Panc1 (cell line): ENCODE measurements at regions not wholly inside any gene's neighbourhood (a gene's known extent, or its start where the extent isn't known, plus 50 kb on each side); places are given as distances from the start of the nearest gene placed in this dataset.

Source experiments
- ATAC-seq: fragments of 200-7000 bp; cut with Tn5 transposase; 2 replicates; pipeline ENCODE4 v1.9.1; 2020; ENCODE audit warnings: mild to moderate bottlenecking, moderate library complexity
- BruUV-seq: library from RNA; stranded (reverse); fragments of 400-500 nt; replicated peaks from 2 replicates; lab custom pipeline; 2021; lab: Mats Ljungman, UMichigan
- CTCF ChIA-PET: fragments of 300-600 bp; sonication (Branson Sonifier 250); formaldehyde crosslinking; loops from one replicate; lab custom pipeline; 2022; ENCODE audit warnings: antibody characterized with exemption; lab: Charles Lee
- POLR2A ChIA-PET: fragments of 300-600 bp; sonication (Branson Sonifier 250); formaldehyde crosslinking; loops from one replicate; lab custom pipeline; 2022; ENCODE audit warnings: antibody characterized with exemption; lab: Charles Lee
- DNase-seq: peaks from one replicate; pipeline ENCODE4 v3.0.0-alpha.2; 2010; ENCODE audit warnings: low read depth, low spot score
- H3K27ac ChIP-seq: 2 replicates; pipeline ENCODE4 v1.5.1; 2011; ENCODE audit warnings: mild to moderate bottlenecking, low read length, inconsistent platforms
- H3K27me3 ChIP-seq: fragments of 200-500 bp; sonication (Bioruptor generic); 2 replicates; pipeline ENCODE4 v1.6.0; 2014; ENCODE audit warnings: low read length, inconsistent platforms; ENCODE audit not compliant: control insufficient read depth, insufficient read depth
- H3K36me3 ChIP-seq: fragments of 200-500 bp; sonication (Bioruptor generic); 2 replicates; pipeline ENCODE4 v1.5.1; 2014; ENCODE audit warnings: inconsistent platforms, mild to moderate bottlenecking, low read length, moderate library complexity; ENCODE audit not compliant: control insufficient read depth, insufficient read depth
- H3K4me1 ChIP-seq: 2 replicates; pipeline ENCODE4 v1.5.1; 2011; ENCODE audit warnings: inconsistent platforms, mild to moderate bottlenecking, low read length, moderate library complexity; ENCODE audit not compliant: control insufficient read depth, insufficient read depth
- H3K4me3 ChIP-seq, 2 experiments: 2 replicates each; pipeline ENCODE4 v1.5.1; 2011 to 2012; ENCODE audit warnings: low read depth in 2 of 2, low read length in 2 of 2, mild to moderate bottlenecking in 2 of 2, inconsistent platforms in 1 of 2, moderate library complexity in 1 of 2
- H3K9me3 ChIP-seq: fragments of 200-500 bp; sonication (Bioruptor generic); 2 replicates; pipeline ENCODE4 v1.5.1; 2014; ENCODE audit warnings: low read depth, mild to moderate bottlenecking, inconsistent platforms, low read length, moderate library complexity; ENCODE audit not compliant: control insufficient read depth, insufficient read depth
- CTCF ChIP-seq: fragments of 450-650 bp; IDR thresholded peaks from 2 replicates; pipeline ENCODE4 v1.5.1; 2017; ENCODE audit warnings: mild to moderate bottlenecking
- POLR2AphosphoS5 ChIP-seq: IDR thresholded peaks from 2 replicates; pipeline ENCODE4 v1.6.1; 2012; ENCODE audit warnings: mild to moderate bottlenecking, low read depth, low read length, moderate library complexity
- SIN3A ChIP-seq: IDR thresholded peaks from 2 replicates; pipeline ENCODE4 v1.6.1; 2012; ENCODE audit warnings: low read depth, mild to moderate bottlenecking, low read length, moderate library complexity, borderline replicate concordance; ENCODE audit not compliant: insufficient read depth
- TCF7L2 ChIP-seq: IDR thresholded peaks from 2 replicates; pipeline ENCODE4 v1.6.1; 2011; ENCODE audit warnings: mild to moderate bottlenecking, low read depth, low read length, inconsistent platforms
- in situ Hi-C: cut with HindIII; loops from 2 replicates; pipeline ENCODE4 v1.10.0; 2016; ENCODE audit warnings: low sequenced_read_pairs, low pct_unique_long_range_greater_than_20kb
- intact Hi-C: fragments of 100-400 bp; cut with micrococcal nuclease; formaldehyde crosslinking; loops from one replicate; pipeline ENCODE4 v1.10.0; 2022; ENCODE audit not compliant: unreplicated experiment
- TF ChIP-seq, protein P1 (sequence below), 2 experiments: IDR thresholded peaks; 2 replicates each; pipeline ENCODE4 v1.6.1; 2011 to 2012; ENCODE audit warnings: low read depth in 2 of 2, control low read depth in 1 of 2, low read length in 1 of 2, mild to moderate bottlenecking in 1 of 2, moderate library complexity in 1 of 2; ENCODE audit not compliant: insufficient read depth in 1 of 2

DNA sequence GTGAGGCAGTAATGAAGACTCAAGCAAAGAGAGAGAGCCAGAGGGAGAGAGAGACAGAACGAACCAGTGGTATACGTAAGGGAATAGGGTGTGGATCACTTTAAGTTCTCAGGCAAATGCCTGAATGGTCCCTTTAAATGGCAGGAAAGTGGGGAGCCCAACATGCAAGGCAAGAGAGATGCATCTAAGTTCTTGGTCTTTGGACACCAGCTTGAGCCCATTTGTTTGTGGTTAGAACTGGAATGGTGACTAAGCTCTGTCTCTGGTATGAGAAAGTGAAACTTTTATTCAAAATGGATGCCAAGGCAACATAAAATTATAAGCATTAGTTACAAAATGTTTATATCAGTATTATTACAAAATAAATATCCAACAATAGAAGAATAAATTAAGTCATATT lies 192.2 kb upstream of the ALG10 start:
- no TSS peak for BruUV-seq
- intact Hi-C loops (no loop called here), in situ Hi-C loops (no loop called here)
- TF ChIP-seq SIN3A (no peak), POLR2AphosphoS5 (no peak), TCF7L2 (no peak), CTCF (no peak)
- TF ChIP-seq, protein P1, sequence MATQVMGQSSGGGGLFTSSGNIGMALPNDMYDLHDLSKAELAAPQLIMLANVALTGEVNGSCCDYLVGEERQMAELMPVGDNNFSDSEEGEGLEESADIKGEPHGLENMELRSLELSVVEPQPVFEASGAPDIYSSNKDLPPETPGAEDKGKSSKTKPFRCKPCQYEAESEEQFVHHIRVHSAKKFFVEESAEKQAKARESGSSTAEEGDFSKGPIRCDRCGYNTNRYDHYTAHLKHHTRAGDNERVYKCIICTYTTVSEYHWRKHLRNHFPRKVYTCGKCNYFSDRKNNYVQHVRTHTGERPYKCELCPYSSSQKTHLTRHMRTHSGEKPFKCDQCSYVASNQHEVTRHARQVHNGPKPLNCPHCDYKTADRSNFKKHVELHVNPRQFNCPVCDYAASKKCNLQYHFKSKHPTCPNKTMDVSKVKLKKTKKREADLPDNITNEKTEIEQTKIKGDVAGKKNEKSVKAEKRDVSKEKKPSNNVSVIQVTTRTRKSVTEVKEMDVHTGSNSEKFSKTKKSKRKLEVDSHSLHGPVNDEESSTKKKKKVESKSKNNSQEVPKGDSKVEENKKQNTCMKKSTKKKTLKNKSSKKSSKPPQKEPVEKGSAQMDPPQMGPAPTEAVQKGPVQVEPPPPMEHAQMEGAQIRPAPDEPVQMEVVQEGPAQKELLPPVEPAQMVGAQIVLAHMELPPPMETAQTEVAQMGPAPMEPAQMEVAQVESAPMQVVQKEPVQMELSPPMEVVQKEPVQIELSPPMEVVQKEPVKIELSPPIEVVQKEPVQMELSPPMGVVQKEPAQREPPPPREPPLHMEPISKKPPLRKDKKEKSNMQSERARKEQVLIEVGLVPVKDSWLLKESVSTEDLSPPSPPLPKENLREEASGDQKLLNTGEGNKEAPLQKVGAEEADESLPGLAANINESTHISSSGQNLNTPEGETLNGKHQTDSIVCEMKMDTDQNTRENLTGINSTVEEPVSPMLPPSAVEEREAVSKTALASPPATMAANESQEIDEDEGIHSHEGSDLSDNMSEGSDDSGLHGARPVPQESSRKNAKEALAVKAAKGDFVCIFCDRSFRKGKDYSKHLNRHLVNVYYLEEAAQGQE (IDR thresholded peaks at IDR 0.05; ENCODE audit: insufficient read depth in 1 of 2, low read depth in 2 of 2, low read length in 1 of 2) = no peak
- Histone ChIP-seq H3K27ac (no peak overlapping the region), H3K4me3 (no peak overlapping the region), H3K4me1 (no peaks in the 10 kb centered on the region), H3K9me3 (no peaks in the 10 kb centered on the region), H3K27me3 (no peaks in the 10 kb centered on the region), H3K36me3 (no peaks in the 10 kb centered on the region)
- ChIA-PET CTCF (no interaction called here), POLR2A (no interaction called here)
- no peak for DNase-seq
- no peak for ATAC-seq

- intact Hi-C loops (no loop called here), in situ Hi-C loops (no loop called here)
- BruUV-seq = no TSS peak
- no peaks in the 10 kb centered on the region for H3K36me3 ChIP-seq
- no peak overlapping the region for H3K4me3 ChIP-seq
- H3K27me3 ChIP-seq = no peaks in the 10 kb centered on the region
- H3K9me3 ChIP-seq = no peaks in the 10 kb centered on the region
- H3K4me1 ChIP-seq = no peaks in the 10 kb centered on the region
- ATAC-seq (no peak), DNase-seq (no peak)
- ChIA-PET CTCF (no interaction called here), POLR2A (no interaction called here)
- TF ChIP-seq POLR2AphosphoS5 (no peak), SIN3A (no peak)
- no peak overlapping the region for H3K27ac ChIP-seq
These were observed 189.4 kb upstream of the ALG10 start for GRCh38 chr12:33832900-33833299.

DNA sequence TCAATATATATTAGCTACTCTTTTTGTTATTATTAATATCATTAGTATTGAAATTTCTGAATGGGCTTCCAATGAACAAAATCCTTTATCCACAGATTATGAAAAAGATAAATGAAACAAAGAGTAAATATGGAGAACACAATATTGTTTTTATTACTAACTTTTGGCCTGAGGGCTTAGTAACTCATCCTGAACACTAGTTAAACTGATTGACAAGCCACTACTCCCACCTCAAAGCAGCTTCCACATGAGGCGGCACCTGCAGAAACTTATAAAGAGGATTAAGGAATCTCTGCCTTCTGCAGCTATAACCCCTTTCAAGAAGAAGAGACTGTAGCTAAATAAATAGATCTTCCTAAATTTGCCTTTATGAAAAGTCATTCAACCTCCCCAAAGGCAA lies 187.6 kb upstream of the ALG10 start:
- Histone ChIP-seq H3K9me3 (no peaks in the 10 kb centered on the region), H3K4me1 (no peaks in the 10 kb centered on the region), H3K27me3 (no peaks in the 10 kb centered on the region), H3K4me3 (no peak overlapping the region), H3K36me3 (no peaks in the 10 kb centered on the region), H3K27ac (no peak overlapping the region)
- POLR2A ChIA-PET = no interaction called here
- ATAC-seq (no peak), DNase-seq (no peak)
- CTCF ChIA-PET = no interaction called here
- in situ Hi-C loops = no loop called here
- no peak for TF ChIP-seq POLR2AphosphoS5
- no peak for TF ChIP-seq CTCF
- TF ChIP-seq TCF7L2 = no peak
- TF ChIP-seq SIN3A = no peak
- TF ChIP-seq, protein P1 (IDR thresholded peaks at IDR 0.05; ENCODE audit: insufficient read depth in 1 of 2, low read depth in 2 of 2, low read length in 1 of 2) = no peak
- no TSS peak for BruUV-seq
- intact Hi-C loops = no loop called here
